K562 (cell line): ENCODE measurements at regions not wholly inside any gene's neighbourhood (a gene's known extent, or its start where the extent isn't known, plus 50 kb on each side); places are given as distances from the start of the nearest gene placed in this dataset.

ENCODE experiments used
- AFF1 ChIP-seq, 2 experiments: fragments of 450-650 bp; IDR thresholded peaks; 2 replicates each; pipeline ENCODE4 v1.6.1; 2018; ENCODE audit warnings: mild to moderate bottlenecking in 2 of 2, low read depth in 1 of 2; ENCODE audit not compliant: partially characterized antibody in 2 of 2
- CREB3 ChIP-seq: fragments of 450-650 bp; conservative IDR thresholded peaks from 2 replicates; pipeline ENCODE4 v1.6.1; 2016; ENCODE audit warnings: missing genetic modification characterization, low read depth, mild to moderate bottlenecking, missing compliant biosample characterization, moderate library complexity
- E2F4 ChIP-seq: sonication (generic); formaldehyde crosslinking; IDR thresholded peaks from 2 replicates; pipeline ENCODE4 v1.8.0; 2022; ENCODE audit warnings: mild to moderate bottlenecking, low read depth, missing genetic modification reagents
- KDM1A ChIP-seq, 2 experiments: fragments of 450-650 bp; IDR thresholded peaks; 2 replicates each; pipeline ENCODE4 v1.6.1; 2016; ENCODE audit warnings: mild to moderate bottlenecking in 2 of 2
- MTA1 ChIP-seq: fragments of 450-650 bp; IDR thresholded peaks from 2 replicates; pipeline ENCODE4 v1.6.1; 2017; ENCODE audit warnings: borderline replicate concordance
- NCOR1 ChIP-seq: fragments of 450-650 bp; IDR thresholded peaks from 2 replicates; pipeline ENCODE4 v1.6.1; 2016; ENCODE audit warnings: mild to moderate bottlenecking, moderate library complexity
- PCBP1 ChIP-seq: fragments of 200-400 bp; formaldehyde crosslinking; IDR thresholded peaks from 2 replicates; pipeline ENCODE4 v1.6.1; 2018; ENCODE audit warnings: mild to moderate bottlenecking, low read depth, low read length; ENCODE audit not compliant: poor library complexity, severe bottlenecking
- PHB2 ChIP-seq: fragments of 450-650 bp; IDR thresholded peaks from 2 replicates; pipeline ENCODE4 v1.6.1; 2017; ENCODE audit warnings: low read depth
- SMAD4 ChIP-seq: fragments of 250-450 bp; sonication (Bioruptor Pico); conservative IDR thresholded peaks from 2 replicates; pipeline ENCODE4 v1.8.0; 2021; ENCODE audit warnings: inconsistent platforms, mild to moderate bottlenecking, moderate library complexity
- SOX6 ChIP-seq: fragments of 450-650 bp; IDR thresholded peaks from 2 replicates; pipeline ENCODE4 v1.6.1; 2014; ENCODE audit warnings: mild to moderate bottlenecking
- TAL1 ChIP-seq: fragments of 450-650 bp; IDR thresholded peaks from 2 replicates; pipeline ENCODE4 v1.6.1; 2016; ENCODE audit warnings: mild to moderate bottlenecking
- TEAD4 ChIP-seq, 2 experiments: sonication (generic) in 1 of 2; formaldehyde crosslinking in 1 of 2; IDR thresholded peaks; 2 replicates each; pipeline versions ENCODE4 v1.6.1 to v1.8.0; 2012 to 2022; ENCODE audit warnings: borderline replicate concordance in 1 of 2, inconsistent platforms in 1 of 2, low read length in 1 of 2, mild to moderate bottlenecking in 1 of 2, missing genetic modification reagents in 1 of 2
- USF1 ChIP-seq: sonication (generic); formaldehyde crosslinking; IDR thresholded peaks from 2 replicates; pipeline ENCODE4 v1.9.0; 2022; ENCODE audit warnings: mild to moderate bottlenecking, missing genetic modification reagents
- ZBED1 ChIP-seq: IDR thresholded peaks from 2 replicates; pipeline ENCODE4 v1.6.1; 2014
- ZNF277 ChIP-seq: fragments of 250-450 bp; sonication (Bioruptor Pico); IDR thresholded peaks from 2 replicates; pipeline ENCODE4 v1.8.0; 2022; ENCODE audit warnings: inconsistent platforms, mild to moderate bottlenecking, moderate library complexity, borderline replicate concordance
- ZNF589 ChIP-seq: fragments of 200-800 bp; sonication (Bioruptor generic); IDR thresholded peaks from 2 replicates; pipeline ENCODE4 v1.6.1; 2016; ENCODE audit warnings: low read depth, missing genetic modification characterization, missing compliant biosample characterization

- TF ChIP-seq AFF1 (IDR thresholded peaks at IDR 0.05; ENCODE audit: low read depth in 1 of 2, partially characterized antibody in 2 of 2) = peak in 1 of 2 experiments; percentile 16
- TF ChIP-seq SOX6 = peak; percentile 85; the same call in 1 of the 2 replicates
- no peak for TF ChIP-seq ZNF277 (CRISPR knock-in tag)
- TF ChIP-seq TAL1 = peak; percentile 48
- peak; percentile 70; the same call in 1 of the 2 replicates for TF ChIP-seq TEAD4 (IDR thresholded peaks at IDR 0.05; ENCODE audit: low read length)
- TF ChIP-seq TEAD4 (CRISPR knock-in tag; IDR thresholded peaks at IDR 0.05; ENCODE audit: borderline replicate concordance) = no peak
- TF ChIP-seq ZBED1 = no peak
- TF ChIP-seq CREB3 = no peak
- TF ChIP-seq USF1 (CRISPR knock-in tag) = peak; percentile 74
- no peak for TF ChIP-seq NCOR1
- TF ChIP-seq MTA1 = peak; percentile 18; the same call in 1 of the 2 replicates
- no peak for TF ChIP-seq E2F4 (CRISPR knock-in tag)
- no peak for TF ChIP-seq PHB2
- peak in 1 of 2 experiments; percentile 20; a peak in 2 of 4 replicates for TF ChIP-seq KDM1A (IDR thresholded peaks at IDR 0.05)
- no peak for TF ChIP-seq PCBP1
- peak; percentile 80 for TF ChIP-seq SMAD4 (CRISPR knock-in tag)
- TF ChIP-seq ZNF589 (CRISPR knock-in tag) = 0 out of 2 replicates have a peak, but pooled peaks have one; percentile 45
Observed at GRCh38 chr1:101291562-101292380, 55.0 kb downstream of the S1PR1 start (continued).
